Erythroblast (primary cell): ENCODE measurements at regions not wholly inside any gene's neighbourhood (a gene's known extent, or its start where the extent isn't known, plus 50 kb on each side); places are given as distances from the start of the nearest gene placed in this dataset.

Experiments used
- GATA1 ChIP-seq: IDR thresholded peaks from 2 replicates; pipeline ENCODE4 v1.6.1; 2011; ENCODE audit warnings: low read depth, mild to moderate bottlenecking, control low read depth, low read length, moderate library complexity
- POLR2A ChIP-seq: IDR thresholded peaks from 2 replicates; pipeline ENCODE4 v1.6.1; 2011; ENCODE audit warnings: mild to moderate bottlenecking, low read length

DNA sequence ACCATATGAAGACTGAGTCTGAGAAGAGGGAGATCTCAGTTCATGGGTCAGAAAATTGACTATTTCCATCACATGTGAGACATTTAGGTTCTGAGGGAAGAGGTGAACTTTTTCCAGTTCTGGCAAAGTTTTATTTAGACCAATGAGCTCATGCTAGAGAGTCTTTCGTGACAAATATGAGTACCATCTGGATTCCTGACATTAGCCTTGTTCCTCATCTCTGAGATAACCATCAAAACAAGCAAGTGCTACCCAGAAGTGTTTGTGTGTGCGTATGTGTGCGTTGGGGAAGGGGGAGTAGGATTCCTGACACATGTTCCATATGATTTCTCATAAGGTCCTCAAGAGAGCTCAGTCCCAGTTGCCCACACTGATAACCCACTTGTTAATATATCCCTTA is 120.6 kb downstream of the FASLG start:
- TF ChIP-seq POLR2A: no peak
- TF ChIP-seq GATA1: no peak
